DND-41 (cell line): ENCODE measurements at regions not wholly inside any gene's neighbourhood (a gene's known extent, or its start where the extent isn't known, plus 50 kb on each side); places are given as distances from the start of the nearest gene placed in this dataset.

Experiments
- ATAC-seq: fragments of 200-7000 bp; cut with Tn5 transposase; 3 replicates; pipeline ENCODE4 v1.9.1; 2021; ENCODE audit warnings: low read depth; ENCODE audit not compliant: insufficient read depth
- DNase-seq: peaks from one replicate; pipeline ENCODE4 v3.0.0-alpha.2; 2020
- H2AFZ ChIP-seq: 2 replicates; pipeline ENCODE4 v1.6.0; 2012; ENCODE audit warnings: low read depth, low read length
- H3K27ac ChIP-seq: 2 replicates; pipeline ENCODE4 v1.5.1; 2012; ENCODE audit warnings: low read length, inconsistent platforms
- H3K27me3 ChIP-seq: fragments of 200-600 bp; sonication (generic); 2 replicates; pipeline ENCODE4 v1.6.0; 2012; ENCODE audit warnings: low read length, mild to moderate bottlenecking, inconsistent platforms; ENCODE audit not compliant: insufficient read depth, poor library complexity
- H3K36me3 ChIP-seq: 2 replicates; pipeline ENCODE4 v1.5.1; 2012; ENCODE audit warnings: low read length, inconsistent platforms; ENCODE audit not compliant: insufficient read depth
- H3K4me1 ChIP-seq: 2 replicates; pipeline ENCODE4 v1.5.1; 2012; ENCODE audit warnings: mild to moderate bottlenecking, low read length; ENCODE audit not compliant: insufficient read depth
- H3K4me2 ChIP-seq: 2 replicates; pipeline ENCODE4 v1.6.0; 2012; ENCODE audit warnings: mild to moderate bottlenecking, moderate library complexity, low read length, inconsistent platforms; ENCODE audit not compliant: insufficient read depth
- H3K4me3 ChIP-seq, 2 experiments: fragments of 200-600 bp in 1 of 2; shearing (Covaris generic) in 1 of 2; 2 replicates each; pipeline ENCODE4 v1.5.1; 2012 to 2016; ENCODE audit warnings: inconsistent platforms in 2 of 2, low read length in 2 of 2, mild to moderate bottlenecking in 2 of 2, low read depth in 1 of 2, moderate library complexity in 1 of 2
- H3K79me2 ChIP-seq: 2 replicates; pipeline ENCODE4 v1.6.0; 2012; ENCODE audit warnings: low read length, inconsistent platforms; ENCODE audit not compliant: insufficient read depth
- H3K9ac ChIP-seq: 2 replicates; pipeline ENCODE4 v1.6.0; 2012; ENCODE audit warnings: low read depth, mild to moderate bottlenecking, inconsistent platforms, low read length, moderate library complexity
- H3K9me3 ChIP-seq: 2 replicates; pipeline ENCODE4 v1.5.1; 2012; ENCODE audit warnings: low read length, moderate library complexity, mild to moderate bottlenecking, inconsistent platforms; ENCODE audit not compliant: insufficient read depth, severe bottlenecking
- H4K20me1 ChIP-seq: 2 replicates; pipeline ENCODE4 v1.6.0; 2012; ENCODE audit warnings: low read length; ENCODE audit not compliant: insufficient read depth
- EZH2 ChIP-seq: IDR thresholded peaks from 3 replicates; pipeline ENCODE4 v1.6.1; 2012; ENCODE audit warnings: borderline replicate concordance, low read depth, mild to moderate bottlenecking, moderate library complexity, low read length, inconsistent platforms; ENCODE audit not compliant: severe bottlenecking
- TF ChIP-seq, protein P1 (sequence below): IDR thresholded peaks from 2 replicates; pipeline ENCODE4 v1.5.1; 2012; ENCODE audit warnings: borderline replicate concordance, low read length, moderate library complexity, mild to moderate bottlenecking; ENCODE audit not compliant: poor library complexity, severe bottlenecking; ENCODE audit errors: extremely low read depth

DNA sequence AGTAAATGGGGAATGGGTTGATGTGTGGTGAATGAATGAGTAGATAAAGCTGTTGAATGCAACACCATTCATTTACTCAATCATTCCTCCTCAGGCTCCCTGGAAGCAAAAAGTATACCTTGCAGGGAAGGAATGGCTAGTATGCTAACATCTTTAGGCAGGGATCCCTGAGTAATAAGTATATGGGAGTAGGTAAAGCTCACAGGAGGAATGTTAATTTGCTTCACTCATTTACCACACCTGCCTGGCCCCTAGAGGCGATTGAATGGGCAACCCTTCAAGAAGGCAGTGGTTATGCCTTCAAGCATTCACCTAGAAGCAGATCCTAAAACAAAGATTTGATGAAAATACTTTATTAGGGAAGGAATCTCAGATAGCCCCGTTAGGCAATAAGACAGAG is 208.7 kb upstream of the GADL1 start:
- Histone ChIP-seq H3K4me1 (peaks cover 11% of the 10 kb centered on the region), H3K36me3 (no peaks in the 10 kb centered on the region), H3K9ac (no peak overlapping the region), H3K27ac (no peak overlapping the region), H2AFZ (no peak overlapping the region), H3K9me3 (no peaks in the 10 kb centered on the region), H4K20me1 (no peaks in the 10 kb centered on the region), H3K4me2 (no peak overlapping the region), H3K27me3 (no peaks in the 10 kb centered on the region), H3K4me3 (no peak overlapping the region), H3K79me2 (no peaks in the 10 kb centered on the region)
- ATAC-seq (no peak), DNase-seq (no peak)
- TF ChIP-seq, protein P1, sequence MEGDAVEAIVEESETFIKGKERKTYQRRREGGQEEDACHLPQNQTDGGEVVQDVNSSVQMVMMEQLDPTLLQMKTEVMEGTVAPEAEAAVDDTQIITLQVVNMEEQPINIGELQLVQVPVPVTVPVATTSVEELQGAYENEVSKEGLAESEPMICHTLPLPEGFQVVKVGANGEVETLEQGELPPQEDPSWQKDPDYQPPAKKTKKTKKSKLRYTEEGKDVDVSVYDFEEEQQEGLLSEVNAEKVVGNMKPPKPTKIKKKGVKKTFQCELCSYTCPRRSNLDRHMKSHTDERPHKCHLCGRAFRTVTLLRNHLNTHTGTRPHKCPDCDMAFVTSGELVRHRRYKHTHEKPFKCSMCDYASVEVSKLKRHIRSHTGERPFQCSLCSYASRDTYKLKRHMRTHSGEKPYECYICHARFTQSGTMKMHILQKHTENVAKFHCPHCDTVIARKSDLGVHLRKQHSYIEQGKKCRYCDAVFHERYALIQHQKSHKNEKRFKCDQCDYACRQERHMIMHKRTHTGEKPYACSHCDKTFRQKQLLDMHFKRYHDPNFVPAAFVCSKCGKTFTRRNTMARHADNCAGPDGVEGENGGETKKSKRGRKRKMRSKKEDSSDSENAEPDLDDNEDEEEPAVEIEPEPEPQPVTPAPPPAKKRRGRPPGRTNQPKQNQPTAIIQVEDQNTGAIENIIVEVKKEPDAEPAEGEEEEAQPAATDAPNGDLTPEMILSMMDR = no peak
- no peak for TF ChIP-seq EZH2

DNA sequence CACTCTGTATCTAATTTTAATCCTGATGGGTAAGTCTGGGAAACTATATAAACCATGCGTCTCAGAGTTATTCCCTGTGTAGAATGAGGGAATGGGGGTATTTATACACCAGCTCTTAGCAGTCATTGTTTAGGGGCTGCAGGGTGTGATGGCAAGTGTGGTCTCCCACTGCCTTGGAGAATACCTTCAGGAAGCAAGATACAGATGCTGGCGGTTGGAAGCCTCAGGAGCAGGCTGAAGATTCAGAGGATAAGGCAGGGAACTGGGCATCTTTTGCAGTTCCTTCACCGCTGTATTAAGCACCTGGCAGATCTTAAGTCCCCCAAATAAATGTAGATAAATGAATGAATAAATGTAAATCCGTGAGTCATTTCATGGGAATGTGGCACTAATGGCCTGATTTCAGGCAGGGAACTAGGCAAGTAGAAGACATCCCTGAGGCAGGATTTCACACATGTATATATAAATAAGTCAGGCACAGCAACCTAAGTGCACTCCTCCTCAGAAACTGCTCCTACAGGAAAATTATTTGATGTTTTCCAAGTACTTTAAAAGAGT is 209.2 kb upstream of the GADL1 start:
- ATAC-seq (no peak), DNase-seq (no peak)
- Histone ChIP-seq H3K4me2 (no peak overlapping the region), H4K20me1 (no peaks in the 10 kb centered on the region), H3K36me3 (no peaks in the 10 kb centered on the region), H3K79me2 (no peaks in the 10 kb centered on the region), H3K27me3 (no peaks in the 10 kb centered on the region), H3K4me1 (peaks cover 11% of the 10 kb centered on the region), H3K4me3 (no peak overlapping the region), H2AFZ (no peak overlapping the region), H3K27ac (no peak overlapping the region), H3K9me3 (no peaks in the 10 kb centered on the region), H3K9ac (no peak overlapping the region)
- TF ChIP-seq EZH2 = no peak
- TF ChIP-seq, protein P1 = no peak

- Histone ChIP-seq H3K79me2 (no peaks in the 10 kb centered on the region), H2AFZ (no peak overlapping the region), H3K4me3 (no peak overlapping the region), H3K4me1 (peaks cover 11% of the 10 kb centered on the region), H3K27me3 (no peaks in the 10 kb centered on the region), H3K27ac (no peak overlapping the region), H3K4me2 (no peak overlapping the region), H4K20me1 (no peaks in the 10 kb centered on the region), H3K9me3 (no peaks in the 10 kb centered on the region), H3K36me3 (no peaks in the 10 kb centered on the region), H3K9ac (no peak overlapping the region)
- ATAC-seq (no peak), DNase-seq (no peak)
- TF ChIP-seq EZH2 = no peak
- TF ChIP-seq, protein P1 = no peak
These were observed 210.6 kb upstream of the GADL1 start for GRCh38 chr3:31105011-31105410.
